ENCODE measurements at regions not wholly inside any gene's neighbourhood (a gene's known extent, or its start where the extent isn't known, plus 50 kb on each side); places are given as distances from the start of the nearest gene placed in this dataset.

- DNase-seq (ENCODE audit: extremely low read depth in 1 of 2, low read depth in 1 of 2): no peak
Measured at GRCh38 chr3:66592016-66592761, 91.4 kb upstream of the LRIG1 start.

GRCh38 chr3:66592927-66593625 lies 92.3 kb upstream of the LRIG1 start:
- DNase-seq (ENCODE audit: extremely low read depth in 1 of 2, low read depth in 1 of 2): no peak

- no peak for DNase-seq (ENCODE audit: extremely low read depth in 1 of 2, low read depth in 1 of 2)
Measured at GRCh38 chr3:66593978-66594377, 93.2 kb upstream of the LRIG1 start.

GRCh38 chr3:66597308-66597863 lies 96.6 kb upstream of the LRIG1 start:
- no peak for DNase-seq (ENCODE audit: extremely low read depth in 1 of 2, low read depth in 1 of 2)

- DNase-seq (ENCODE audit: extremely low read depth in 1 of 2, low read depth in 1 of 2): no peak
Measured at GRCh38 chr3:66598168-66598567, 97.3 kb upstream of the LRIG1 start.

- no peak for DNase-seq (ENCODE audit: extremely low read depth in 1 of 2, low read depth in 1 of 2)
Measured at GRCh38 chr3:66602237-66602636, 101.4 kb upstream of the LRIG1 start.

- DNase-seq (ENCODE audit: extremely low read depth in 1 of 2, low read depth in 1 of 2): no peak
Measured at GRCh38 chr3:66602691-66603090, 101.9 kb upstream of the LRIG1 start.

- no peak for DNase-seq (ENCODE audit: extremely low read depth in 1 of 2, low read depth in 1 of 2)
Measured at GRCh38 chr3:66603151-66603611, 102.4 kb upstream of the LRIG1 start.

GRCh38 chr3:66604481-66604880 lies 103.7 kb upstream of the LRIG1 start:
- no peak for DNase-seq (ENCODE audit: extremely low read depth in 1 of 2, low read depth in 1 of 2)

GRCh38 chr3:66606126-66606525 lies 105.3 kb upstream of the LRIG1 start:
- DNase-seq (ENCODE audit: extremely low read depth in 1 of 2, low read depth in 1 of 2): no peak

- DNase-seq (ENCODE audit: extremely low read depth in 1 of 2, low read depth in 1 of 2): no peak
Measured at GRCh38 chr3:66606868-66607267, 106.0 kb upstream of the LRIG1 start.

GRCh38 chr3:66609660-66610561 lies 109.1 kb upstream of the LRIG1 start:
- no peak for DNase-seq (ENCODE audit: extremely low read depth in 1 of 2, low read depth in 1 of 2)

GRCh38 chr3:66610562-66610909 lies 109.7 kb upstream of the LRIG1 start:
- no peak for DNase-seq (ENCODE audit: extremely low read depth in 1 of 2, low read depth in 1 of 2)

GRCh38 chr3:66615643-66616301 lies 115.0 kb upstream of the LRIG1 start:
- DNase-seq (ENCODE audit: extremely low read depth in 1 of 2, low read depth in 1 of 2): no peak

- no peak for DNase-seq (ENCODE audit: extremely low read depth in 1 of 2, low read depth in 1 of 2)
Measured at GRCh38 chr3:66617351-66617750, 116.5 kb upstream of the LRIG1 start.

GRCh38 chr3:66618066-66618465 lies 117.2 kb upstream of the LRIG1 start:
- DNase-seq (ENCODE audit: extremely low read depth in 1 of 2, low read depth in 1 of 2): no peak

GRCh38 chr3:66620296-66620695 lies 119.5 kb upstream of the LRIG1 start:
- DNase-seq (ENCODE audit: extremely low read depth in 1 of 2, low read depth in 1 of 2): no peak

- DNase-seq (ENCODE audit: extremely low read depth in 1 of 2, low read depth in 1 of 2): no peak
Measured at GRCh38 chr3:66622756-66623457, 122.1 kb upstream of the LRIG1 start.

GRCh38 chr3:66625505-66626216 lies 124.8 kb upstream of the LRIG1 start:
- DNase-seq (ENCODE audit: extremely low read depth in 1 of 2, low read depth in 1 of 2): no peak
